Activated CD4-positive, alpha-beta T cell treated with anti-CD3 and anti-CD28 coated beads, Interleukin-2, amount 50 U/mL, for 24 hours (primary cell): ENCODE measurements at regions not wholly inside any gene's neighbourhood (a gene's known extent, or its start where the extent isn't known, plus 50 kb on each side); places are given as distances from the start of the nearest gene placed in this dataset.

ENCODE experiments used
- DNase-seq, 2 donors: peaks; one replicate each; pipeline ENCODE4 v3.0.0-alpha.2; 2020; ENCODE audit warnings: low read depth in 1 of 2, low spot score in 1 of 2

- no peak for DNase-seq
These were observed 70.4 kb upstream of the BACH1 start for GRCh38 chr21:29228306-29228705.

- DNase-seq, result no peak
These were observed 68.0 kb upstream of the BACH1 start for GRCh38 chr21:29230551-29231261.

- DNase-seq, result no peak
These were observed 66.8 kb upstream of the BACH1 start for GRCh38 chr21:29231756-29232529.

GRCh38 chr21:29232530-29233255 is 66.0 kb upstream of the BACH1 start:
- no peak for DNase-seq

GRCh38 chr21:29233256-29233546 is 65.5 kb upstream of the BACH1 start:
- DNase-seq, result no peak

GRCh38 chr21:29233611-29234540 is 64.8 kb upstream of the BACH1 start:
- peak in 1 of 2 donors; percentile 23 for DNase-seq

- DNase-seq, result no peak
These were observed 63.0 kb upstream of the BACH1 start for GRCh38 chr21:29235714-29236197.

GRCh38 chr21:29236201-29236600 is 62.5 kb upstream of the BACH1 start:
- no peak for DNase-seq

- no peak for DNase-seq
These were observed 61.3 kb upstream of the BACH1 start for GRCh38 chr21:29237110-29238052.

- DNase-seq, result no peak
These were observed 60.4 kb upstream of the BACH1 start for GRCh38 chr21:29238053-29238966.

- no peak for DNase-seq
These were observed 59.8 kb upstream of the BACH1 start for GRCh38 chr21:29238967-29239290.

- DNase-seq, result no peak
These were observed 58.6 kb upstream of the BACH1 start for GRCh38 chr21:29240136-29240535.

GRCh38 chr21:29242201-29242600 is 56.5 kb upstream of the BACH1 start:
- DNase-seq, result no peak

- no peak for DNase-seq
These were observed 55.5 kb upstream of the BACH1 start for GRCh38 chr21:29243188-29243587.

GRCh38 chr21:29245104-29245643 is 53.5 kb upstream of the BACH1 start:
- DNase-seq, result no peak

- DNase-seq, result no peak
These were observed 52.9 kb upstream of the BACH1 start for GRCh38 chr21:29245863-29246262.

- DNase-seq, result no peak
These were observed 52.1 kb upstream of the BACH1 start for GRCh38 chr21:29246614-29247013.

GRCh38 chr21:29248124-29248523 is 50.6 kb upstream of the BACH1 start:
- no peak for DNase-seq
